H9 (cell line): ENCODE measurements at regions not wholly inside any gene's neighbourhood (a gene's known extent, or its start where the extent isn't known, plus 50 kb on each side); places are given as distances from the start of the nearest gene placed in this dataset.

ENCODE experiments used
- DNase-seq: peaks from one replicate; pipeline ENCODE4 v3.0.0-alpha.2; 2017
- H2AFZ ChIP-seq: one replicate; pipeline ENCODE4 v1.6.1; 2013; ENCODE audit warnings: mild to moderate bottlenecking, low read length, control low read depth, moderate library complexity
- H2AK5ac ChIP-seq: 2 replicates; pipeline ENCODE4 v1.6.1; 2013; ENCODE audit warnings: low read length, control low read depth, mixed read lengths; ENCODE audit not compliant: insufficient read length
- H2BK120ac ChIP-seq: one replicate; pipeline ENCODE4 v1.6.1; 2013; ENCODE audit warnings: low read depth, mild to moderate bottlenecking, low read length, control low read depth, inconsistent platforms; ENCODE audit not compliant: poor library complexity, severe bottlenecking
- H2BK12ac ChIP-seq: 2 replicates; pipeline ENCODE4 v1.6.1; 2013; ENCODE audit warnings: low read length, control low read depth, mixed read lengths, low read depth; ENCODE audit not compliant: insufficient read length
- H2BK15ac ChIP-seq: 2 replicates; pipeline ENCODE4 v1.6.1; 2013; ENCODE audit warnings: low read depth, low read length, control low read depth
- H2BK20ac ChIP-seq: one replicate; pipeline ENCODE4 v1.6.1; 2013; ENCODE audit warnings: low read depth, mild to moderate bottlenecking, low read length, control low read depth, inconsistent platforms; ENCODE audit not compliant: poor library complexity, severe bottlenecking
- H2BK5ac ChIP-seq: 2 replicates; pipeline ENCODE4 v1.6.1; 2013; ENCODE audit warnings: low read length, control low read depth, mixed read lengths; ENCODE audit not compliant: insufficient read length
- H3K14ac ChIP-seq: 2 replicates; pipeline ENCODE4 v1.6.1; 2013; ENCODE audit warnings: low read length, control low read depth; ENCODE audit not compliant: insufficient read depth
- H3K18ac ChIP-seq: 2 replicates; pipeline ENCODE4 v1.6.1; 2013; ENCODE audit warnings: low read depth, mild to moderate bottlenecking, mixed read lengths, low read length, control low read depth; ENCODE audit not compliant: insufficient read length
- H3K23ac ChIP-seq: 2 replicates; pipeline ENCODE4 v1.6.1; 2013; ENCODE audit warnings: low read length, control low read depth, mixed read lengths, low read depth; ENCODE audit not compliant: insufficient read length
- H3K23me2 ChIP-seq: 2 replicates; pipeline ENCODE4 v1.6.1; 2013; ENCODE audit warnings: low read depth, mild to moderate bottlenecking, mixed read lengths, low read length, control low read depth; ENCODE audit not compliant: insufficient read length, poor library complexity, severe bottlenecking
- H3K27ac ChIP-seq: 2 replicates; pipeline ENCODE4 v1.5.1; 2013; ENCODE audit warnings: low read length, control low read depth, mixed read lengths, low read depth; ENCODE audit not compliant: insufficient read length
- H3K27me3 ChIP-seq: 2 replicates; pipeline ENCODE4 v1.6.1; 2013; ENCODE audit warnings: low read length, control low read depth, inconsistent platforms; ENCODE audit not compliant: insufficient read depth
- H3K4ac ChIP-seq: 2 replicates; pipeline ENCODE4 v1.6.1; 2013; ENCODE audit warnings: low read depth, mild to moderate bottlenecking, control low read depth, inconsistent platforms, low read length, moderate library complexity
- H3K4me1 ChIP-seq: 2 replicates; pipeline ENCODE4 v1.6.1; 2013; ENCODE audit warnings: low read length, control low read depth, inconsistent platforms; ENCODE audit not compliant: insufficient read depth
- H3K4me2 ChIP-seq: 2 replicates; pipeline ENCODE4 v1.6.1; 2013; ENCODE audit warnings: low read length, control low read depth, mixed read lengths; ENCODE audit not compliant: insufficient read length, insufficient read depth
- H3K56ac ChIP-seq: 2 replicates; pipeline ENCODE4 v1.6.1; 2013; ENCODE audit warnings: low read depth, mild to moderate bottlenecking, mixed read lengths, low read length, control low read depth; ENCODE audit not compliant: insufficient read length
- H3K79me1 ChIP-seq: 2 replicates; pipeline ENCODE4 v1.6.1; 2013; ENCODE audit warnings: low read depth, mild to moderate bottlenecking, moderate library complexity, low read length, control low read depth, inconsistent platforms; ENCODE audit not compliant: insufficient read depth, poor library complexity, severe bottlenecking
- H3K79me2 ChIP-seq: 2 replicates; pipeline ENCODE4 v1.6.1; 2013; ENCODE audit warnings: low read length, control low read depth, inconsistent platforms; ENCODE audit not compliant: insufficient read depth
- H3K9ac ChIP-seq: 2 replicates; pipeline ENCODE4 v1.6.1; 2013; ENCODE audit warnings: low read length, control low read depth, mixed read lengths; ENCODE audit not compliant: insufficient read length; ENCODE audit errors: extremely low read depth
- H3K9me3 ChIP-seq: one replicate; pipeline ENCODE4 v1.6.1; 2013; ENCODE audit warnings: low read depth, low read length, inconsistent platforms; ENCODE audit not compliant: control insufficient read depth
- H3T11ph ChIP-seq: one replicate; pipeline ENCODE4 v1.6.1; 2013; ENCODE audit warnings: mild to moderate bottlenecking, low read length, control low read depth, inconsistent platforms
- H4K20me1 ChIP-seq: one replicate; pipeline ENCODE4 v1.6.1; 2013; ENCODE audit not compliant: control insufficient read depth, insufficient read length, insufficient read depth
- H4K5ac ChIP-seq: 2 replicates; pipeline ENCODE4 v1.6.1; 2013; ENCODE audit warnings: low read depth, mild to moderate bottlenecking, mixed read lengths, low read length, control low read depth; ENCODE audit not compliant: insufficient read length
- H4K8ac ChIP-seq: replicated peaks from 2 replicates; pipeline ENCODE4 v1.6.1; 2013; ENCODE audit warnings: low read length, control low read depth, mixed read lengths, low read depth; ENCODE audit not compliant: insufficient read length
- H4K91ac ChIP-seq: 2 replicates; pipeline ENCODE4 v1.6.1; 2013; ENCODE audit warnings: low read depth, mild to moderate bottlenecking, moderate library complexity, mixed read lengths, low read length, control low read depth; ENCODE audit not compliant: insufficient read length
- H3K27ac Mint-ChIP-seq, 3 experiments: 2 replicates in 2 of 3; 3 replicates in 1 of 3; pipeline ENCODE4 v1.8.0; 2020 to 2021; ENCODE audit warnings: mixed read lengths in 3 of 3, mild to moderate bottlenecking in 1 of 3, moderate library complexity in 1 of 3
- H3K27me3 Mint-ChIP-seq: 2 replicates; pipeline ENCODE4 v1.8.0; 2021; ENCODE audit warnings: low read depth, mild to moderate bottlenecking, moderate library complexity, mixed read lengths
- H3K36me3 Mint-ChIP-seq, 3 experiments: 2 replicates in 2 of 3; 3 replicates in 1 of 3; pipeline ENCODE4 v1.8.0; 2020 to 2021; ENCODE audit warnings: low read depth in 3 of 3, mixed read lengths in 3 of 3; ENCODE audit not compliant: insufficient read depth in 1 of 3
- H3K4me1 Mint-ChIP-seq, 2 experiments: 2 replicates each; pipeline ENCODE4 v1.8.0; 2020; ENCODE audit warnings: mixed read lengths in 2 of 2
- H3K4me3 Mint-ChIP-seq, 2 experiments: 2 replicates in 1 of 2; 3 replicates in 1 of 2; pipeline ENCODE4 v1.8.0; 2020 to 2021; ENCODE audit warnings: mild to moderate bottlenecking in 2 of 2, mixed read lengths in 2 of 2, moderate library complexity in 1 of 2
- H3K9me3 Mint-ChIP-seq, 2 experiments: 2 replicates in 1 of 2; 3 replicates in 1 of 2; pipeline ENCODE4 v1.8.0; 2020; ENCODE audit warnings: mild to moderate bottlenecking in 2 of 2, mixed read lengths in 2 of 2, moderate library complexity in 1 of 2
- CTCF ChIP-seq: fragments of 200-600 bp; sonication (generic); conservative IDR thresholded peaks from 3 replicates; pipeline ENCODE4 v1.8.0; 2021; ENCODE audit warnings: antibody characterized with exemption, mild to moderate bottlenecking
- whole genome bisulfite sequencing: extraction: QIAGEN DNeasy Blood & Tissue Kit; methylation state at CpG from one replicate; pipeline ENCODE4 v1.1.7; 2013; ENCODE audit warnings: missing lambda C conversion rate, low lambda C conversion rate, mixed read lengths; ENCODE audit not compliant: insufficient read length; ENCODE audit errors: extremely low coverage; 5-methylcytosine and 5-hydroxymethylcytosine counted together

GRCh38 chr10:78919181-78919966, 149.4 kb upstream of the ZMIZ1 start:
- no peak overlapping the region for H2AK5ac ChIP-seq
- H4K20me1 ChIP-seq: no peaks in the 10 kb centered on the region
- no CpG with 5 or more reads among the region's 7 CpGs for WGBS
- H2BK15ac ChIP-seq: no peak overlapping the region
- H3K79me2 ChIP-seq: no peaks in the 10 kb centered on the region
- H2AFZ ChIP-seq: no peak overlapping the region
- H3K4me1 Mint-ChIP-seq: peaks cover 73 to 81% of the 10 kb centered on the region in 2 experiments
- DNase-seq: no peak
- H3K9me3 Mint-ChIP-seq: no peaks in the 10 kb centered on the region; a peak in 1 of 5 replicates
- no peaks in the 10 kb centered on the region; the same call in 1 of the 2 replicates for H3K27me3 ChIP-seq
- no peak overlapping the region for H2BK20ac ChIP-seq
- no peak overlapping the region for H4K8ac ChIP-seq
- H3K4ac ChIP-seq: no peak overlapping the region
- H2BK12ac ChIP-seq: no peak overlapping the region
- H3K56ac ChIP-seq: no peak overlapping the region
- H3K23ac ChIP-seq: no peak overlapping the region
- no peak overlapping the region for H4K91ac ChIP-seq
- peaks cover 5% of the 10 kb centered on the region; the same call in 1 of the 2 replicates for H3K4me1 ChIP-seq
- no peak overlapping the region for H3T11ph ChIP-seq
- 0 out of 7 replicates have a peak overlapping the region, but pooled peaks of 1 of the 3 experiments have one; percentile 47 for H3K27ac Mint-ChIP-seq
- H3K27ac ChIP-seq: no peak overlapping the region
- no peak overlapping the region for H3K18ac ChIP-seq
- H2BK5ac ChIP-seq: no peak overlapping the region
- no peaks in the 10 kb centered on the region for H3K79me1 ChIP-seq
- no peaks in the 10 kb centered on the region for H3K36me3 Mint-ChIP-seq
- no peak overlapping the region for H4K5ac ChIP-seq
- TF ChIP-seq CTCF: no peak
- H3K9me3 ChIP-seq: no peaks in the 10 kb centered on the region
- H3K4me3 Mint-ChIP-seq: no peak overlapping the region
- H3K4me2 ChIP-seq: no peak overlapping the region
- peaks cover 35% of the 10 kb centered on the region for H3K27me3 Mint-ChIP-seq
- H2BK120ac ChIP-seq: no peak overlapping the region
- no peak overlapping the region for H3K9ac ChIP-seq
- H3K23me2 ChIP-seq: no peaks in the 10 kb centered on the region
- no peak overlapping the region for H3K14ac ChIP-seq
